Cardiac fibroblast (primary cell): ENCODE measurements at regions not wholly inside any gene's neighbourhood (a gene's known extent, or its start where the extent isn't known, plus 50 kb on each side); places are given as distances from the start of the nearest gene placed in this dataset.

ENCODE experiments used
- DNase-seq, 2 donors: peaks; one replicate each; pipeline versions ENCODE4 v3.0.0 to v3.0.0-alpha.2; 2010; ENCODE audit warnings: low read depth in 2 of 2
- H3K4me3 ChIP-seq, 2 donors: replicated peaks in 1 of 2; 1 replicate in 1 of 2; 2 replicates in 1 of 2; pipeline ENCODE4 v1.5.1; 2011; ENCODE audit warnings: low read depth in 2 of 2, low read length in 2 of 2, mild to moderate bottlenecking in 2 of 2, moderate library complexity in 1 of 2
- TF ChIP-seq, protein P1 (sequence below): IDR thresholded peaks from one replicate; pipeline ENCODE4 v1.5.1; 2011; ENCODE audit warnings: low read depth, mild to moderate bottlenecking, low read length, inconsistent platforms

DNA sequence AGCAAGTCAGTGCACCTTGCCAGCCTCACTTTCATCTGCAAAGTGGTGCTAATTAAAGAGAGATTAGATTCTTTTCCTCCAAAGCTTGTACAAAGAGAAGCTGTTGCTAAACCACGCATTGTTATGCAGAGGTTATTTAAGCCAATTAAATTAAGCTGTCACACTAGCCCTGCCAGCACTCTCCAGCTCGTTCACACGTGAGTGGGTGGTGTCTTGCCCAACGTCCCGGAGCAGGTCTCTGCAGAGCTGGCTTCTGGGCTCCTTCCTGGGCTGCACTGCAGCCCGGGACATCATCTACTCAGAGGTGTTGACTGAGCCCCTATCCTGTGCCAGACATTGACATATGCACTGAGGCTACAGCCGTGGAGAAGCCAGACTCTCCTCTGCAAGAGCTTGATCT is 401.6 kb upstream of the SULF2 start:
- H3K4me3 ChIP-seq, result no peak overlapping the region
- TF ChIP-seq, protein P1, sequence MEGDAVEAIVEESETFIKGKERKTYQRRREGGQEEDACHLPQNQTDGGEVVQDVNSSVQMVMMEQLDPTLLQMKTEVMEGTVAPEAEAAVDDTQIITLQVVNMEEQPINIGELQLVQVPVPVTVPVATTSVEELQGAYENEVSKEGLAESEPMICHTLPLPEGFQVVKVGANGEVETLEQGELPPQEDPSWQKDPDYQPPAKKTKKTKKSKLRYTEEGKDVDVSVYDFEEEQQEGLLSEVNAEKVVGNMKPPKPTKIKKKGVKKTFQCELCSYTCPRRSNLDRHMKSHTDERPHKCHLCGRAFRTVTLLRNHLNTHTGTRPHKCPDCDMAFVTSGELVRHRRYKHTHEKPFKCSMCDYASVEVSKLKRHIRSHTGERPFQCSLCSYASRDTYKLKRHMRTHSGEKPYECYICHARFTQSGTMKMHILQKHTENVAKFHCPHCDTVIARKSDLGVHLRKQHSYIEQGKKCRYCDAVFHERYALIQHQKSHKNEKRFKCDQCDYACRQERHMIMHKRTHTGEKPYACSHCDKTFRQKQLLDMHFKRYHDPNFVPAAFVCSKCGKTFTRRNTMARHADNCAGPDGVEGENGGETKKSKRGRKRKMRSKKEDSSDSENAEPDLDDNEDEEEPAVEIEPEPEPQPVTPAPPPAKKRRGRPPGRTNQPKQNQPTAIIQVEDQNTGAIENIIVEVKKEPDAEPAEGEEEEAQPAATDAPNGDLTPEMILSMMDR, result no peak
- peak in 1 of 2 donors; percentile 73 for DNase-seq

DNA sequence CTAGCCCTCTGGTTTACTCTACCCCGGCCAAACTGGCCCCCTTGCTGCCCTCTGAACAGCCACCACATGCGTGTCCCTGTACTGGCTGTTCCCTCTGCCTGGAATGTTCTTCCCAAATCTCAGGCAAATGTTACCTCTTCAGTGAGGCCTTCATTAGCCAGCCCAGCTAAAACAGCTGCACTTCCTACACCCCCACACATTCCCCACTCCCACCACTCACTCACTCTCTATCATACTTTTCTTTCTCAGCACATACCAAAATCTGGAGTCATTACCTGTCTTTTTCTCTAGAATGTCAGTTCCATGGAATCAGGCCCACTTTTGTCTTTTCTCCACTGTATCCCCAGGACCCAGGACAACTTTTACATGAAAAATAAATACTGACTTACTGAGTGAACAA is 401.2 kb upstream of the SULF2 start:
- DNase-seq, result peak; percentile 7 to 53
- TF ChIP-seq, protein P1, result no peak
- H3K4me3 ChIP-seq, result no peak overlapping the region

DNA sequence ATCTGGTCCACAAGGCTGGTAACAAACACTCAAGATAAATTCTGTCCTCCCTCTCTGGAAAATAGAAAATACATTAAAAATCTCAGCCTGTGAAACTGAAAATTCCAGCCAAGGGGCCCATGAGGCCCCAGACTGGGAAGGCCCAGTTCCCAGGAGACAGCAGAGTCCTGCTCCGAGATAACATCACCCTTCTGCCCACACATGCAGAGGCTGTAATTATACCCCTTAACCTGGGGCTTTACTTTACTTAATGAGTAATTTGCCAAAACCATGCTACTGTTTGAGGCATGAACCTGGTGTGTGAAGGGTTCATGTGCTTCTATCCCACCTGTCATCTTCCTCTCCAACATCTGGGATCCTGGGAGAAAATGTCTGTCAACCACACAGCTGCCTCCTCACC is 398.9 kb upstream of the SULF2 start:
- H3K4me3 ChIP-seq, result no peak overlapping the region
- no peak for DNase-seq
- TF ChIP-seq, protein P1, result no peak

DNA sequence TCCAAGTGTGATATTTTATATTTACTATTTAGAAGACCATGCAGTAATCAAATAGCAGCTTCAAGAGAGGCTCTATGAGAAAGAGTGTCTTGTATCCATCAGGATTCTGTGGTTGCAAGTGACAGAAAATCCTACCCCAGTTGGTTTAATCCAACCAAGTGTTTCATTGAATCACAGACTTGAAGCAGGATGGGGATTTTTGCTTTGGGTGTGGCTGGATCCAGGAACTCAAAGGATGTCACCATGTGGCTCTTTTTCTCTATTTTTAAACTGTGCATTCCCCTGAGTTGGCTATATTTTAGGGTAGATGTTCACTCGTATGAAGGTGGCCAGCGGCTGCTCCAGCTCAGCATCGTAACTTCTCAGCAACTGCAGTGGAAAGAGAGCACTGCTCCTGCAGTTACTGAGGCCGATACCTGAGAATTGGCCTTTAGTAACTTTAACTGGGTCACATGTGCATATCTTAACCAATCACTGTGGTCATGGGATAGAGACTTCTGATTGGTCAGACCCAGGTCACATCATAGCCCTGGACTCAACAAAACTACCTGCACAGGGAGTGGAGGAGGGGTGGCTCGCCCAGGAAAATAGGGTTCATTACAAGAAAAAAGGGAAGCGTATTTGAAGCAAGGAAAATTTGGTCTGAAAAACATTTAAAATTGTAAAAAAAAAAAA is 396.1 kb upstream of the SULF2 start:
- DNase-seq, result no peak
- TF ChIP-seq, protein P1, result no peak
- H3K4me3 ChIP-seq, result no peak overlapping the region

DNA sequence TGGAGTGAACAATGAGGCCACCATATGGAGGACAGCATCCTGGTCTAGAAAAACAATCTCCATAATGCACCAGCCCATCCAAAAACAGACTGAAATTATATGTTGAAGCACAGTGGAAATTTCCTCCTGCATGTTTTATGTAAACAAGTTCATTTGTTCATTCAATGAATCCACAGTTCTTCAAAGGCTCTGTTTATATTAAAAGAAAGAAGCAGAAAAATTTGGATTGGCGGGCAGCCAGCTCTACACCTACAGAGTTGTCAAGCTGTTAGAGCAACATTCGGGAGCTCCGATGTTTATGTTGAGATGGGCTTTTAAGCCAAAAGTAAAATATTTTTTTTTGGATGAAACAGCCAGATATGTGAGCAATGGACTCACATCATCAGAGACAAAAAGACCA is 395.3 kb upstream of the SULF2 start:
- TF ChIP-seq, protein P1, result no peak
- no peak overlapping the region for H3K4me3 ChIP-seq
- no peak for DNase-seq

DNA sequence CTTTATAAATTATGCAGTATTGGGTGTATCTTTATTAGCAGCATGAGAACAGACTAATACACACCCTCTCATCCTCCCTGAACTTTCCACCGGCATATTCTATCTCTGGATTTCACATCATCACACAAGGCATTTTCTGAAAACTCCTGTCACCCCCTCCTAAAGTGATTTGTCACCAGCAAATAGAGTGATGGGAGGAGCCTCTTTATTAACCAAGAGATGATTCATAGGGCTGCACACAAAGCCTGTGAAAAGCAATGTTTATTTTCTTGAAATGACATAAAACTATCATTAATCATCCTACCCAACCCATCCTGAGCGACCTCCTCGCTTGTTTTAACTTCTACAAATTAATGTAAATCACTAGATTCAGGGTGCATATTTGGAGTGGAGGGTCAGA is 394.7 kb upstream of the SULF2 start:
- H3K4me3 ChIP-seq, result no peak overlapping the region
- DNase-seq, result peak in 1 of 2 donors; percentile 15
- TF ChIP-seq, protein P1, result no peak

DNA sequence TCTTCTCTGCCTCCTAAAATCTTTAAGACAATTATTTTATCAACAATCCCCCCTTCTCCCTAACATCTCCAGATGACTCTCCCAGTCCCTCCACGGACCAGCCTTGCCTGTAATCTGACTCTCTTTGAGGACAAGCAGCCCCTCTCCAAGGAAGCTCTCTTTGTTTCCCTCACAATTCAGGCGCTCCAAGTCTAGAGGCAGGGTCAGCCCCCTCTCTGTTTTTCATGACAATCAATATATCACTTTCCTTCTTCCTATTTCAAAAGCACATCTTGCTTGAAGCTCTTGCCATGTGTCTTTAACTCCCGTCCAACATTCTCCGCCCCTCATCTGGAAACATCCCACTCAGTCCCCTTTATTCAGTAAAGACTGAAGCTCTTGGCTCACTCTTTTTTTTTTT is 393.4 kb upstream of the SULF2 start:
- no peak overlapping the region for H3K4me3 ChIP-seq
- no peak for DNase-seq
- TF ChIP-seq, protein P1, result no peak
